Fibroblast of lung (primary cell): ENCODE measurements at regions not wholly inside any gene's neighbourhood (a gene's known extent, or its start where the extent isn't known, plus 50 kb on each side); places are given as distances from the start of the nearest gene placed in this dataset.

Experiments used
- CTCF ChIP-seq, 2 donors: IDR thresholded peaks in 1 of 2; conservative IDR thresholded peaks in 1 of 2; 1 replicate in 1 of 2; 2 replicates in 1 of 2; pipeline ENCODE4 v1.5.1; 2011 to 2012; ENCODE audit warnings: low read length in 2 of 2, control low read depth in 1 of 2, inconsistent platforms in 1 of 2, low read depth in 1 of 2, mild to moderate bottlenecking in 1 of 2
- EZH2 ChIP-seq: IDR thresholded peaks from 2 replicates; pipeline ENCODE4 v1.5.1; 2012; ENCODE audit warnings: low read length, control low read depth, mild to moderate bottlenecking; ENCODE audit errors: missing control alignments

- TF ChIP-seq CTCF (conservative IDR thresholded peaks at IDR 0.05 in 1 of 2, IDR thresholded peaks at IDR 0.05 in 1 of 2; ENCODE audit: low read depth in 1 of 2, low read length in 2 of 2): no peak
- TF ChIP-seq EZH2: no peak
Observed at GRCh38 chr5:103422756-103423155, 139.8 kb downstream of the NUDT12 start.
